ENCODE measurements at regions not wholly inside any gene's neighbourhood (a gene's known extent, or its start where the extent isn't known, plus 50 kb on each side); places are given as distances from the start of the nearest gene placed in this dataset.
A peak's percentile ranks its signal among the peaks of the same experiment; 100 is the strongest.

DNA sequence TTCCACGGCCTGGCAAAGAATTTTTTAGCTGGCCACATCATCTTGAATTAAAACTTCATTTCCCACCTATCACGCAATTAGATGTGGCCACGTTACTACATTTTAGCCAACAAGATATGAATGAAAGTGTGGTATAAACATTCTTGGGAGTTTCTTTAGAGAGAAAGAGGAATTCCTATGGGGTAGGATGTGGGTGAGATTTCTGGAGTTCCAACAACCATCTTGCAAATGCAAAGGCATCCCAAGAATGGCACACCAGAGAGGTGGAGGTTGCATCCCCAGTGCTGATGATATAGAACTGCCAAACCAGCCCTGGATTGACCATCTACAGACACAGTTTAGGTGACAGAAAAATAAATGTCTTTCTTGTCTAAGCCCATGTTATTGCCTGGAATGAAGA, 66.3 kb upstream of the AKAP13 start:
- no peak overlapping the region for H3K4me3 ChIP-seq (ENCODE audit: control insufficient read depth, low read depth, low read length)
- no peak for DNase-seq (ENCODE audit: low read depth)
- TF ChIP-seq, protein P1, sequence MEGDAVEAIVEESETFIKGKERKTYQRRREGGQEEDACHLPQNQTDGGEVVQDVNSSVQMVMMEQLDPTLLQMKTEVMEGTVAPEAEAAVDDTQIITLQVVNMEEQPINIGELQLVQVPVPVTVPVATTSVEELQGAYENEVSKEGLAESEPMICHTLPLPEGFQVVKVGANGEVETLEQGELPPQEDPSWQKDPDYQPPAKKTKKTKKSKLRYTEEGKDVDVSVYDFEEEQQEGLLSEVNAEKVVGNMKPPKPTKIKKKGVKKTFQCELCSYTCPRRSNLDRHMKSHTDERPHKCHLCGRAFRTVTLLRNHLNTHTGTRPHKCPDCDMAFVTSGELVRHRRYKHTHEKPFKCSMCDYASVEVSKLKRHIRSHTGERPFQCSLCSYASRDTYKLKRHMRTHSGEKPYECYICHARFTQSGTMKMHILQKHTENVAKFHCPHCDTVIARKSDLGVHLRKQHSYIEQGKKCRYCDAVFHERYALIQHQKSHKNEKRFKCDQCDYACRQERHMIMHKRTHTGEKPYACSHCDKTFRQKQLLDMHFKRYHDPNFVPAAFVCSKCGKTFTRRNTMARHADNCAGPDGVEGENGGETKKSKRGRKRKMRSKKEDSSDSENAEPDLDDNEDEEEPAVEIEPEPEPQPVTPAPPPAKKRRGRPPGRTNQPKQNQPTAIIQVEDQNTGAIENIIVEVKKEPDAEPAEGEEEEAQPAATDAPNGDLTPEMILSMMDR (IDR thresholded peaks at IDR 0.05; ENCODE audit: control insufficient read depth, insufficient read depth, low read depth, low read length, missing control alignments): no peak

DNA sequence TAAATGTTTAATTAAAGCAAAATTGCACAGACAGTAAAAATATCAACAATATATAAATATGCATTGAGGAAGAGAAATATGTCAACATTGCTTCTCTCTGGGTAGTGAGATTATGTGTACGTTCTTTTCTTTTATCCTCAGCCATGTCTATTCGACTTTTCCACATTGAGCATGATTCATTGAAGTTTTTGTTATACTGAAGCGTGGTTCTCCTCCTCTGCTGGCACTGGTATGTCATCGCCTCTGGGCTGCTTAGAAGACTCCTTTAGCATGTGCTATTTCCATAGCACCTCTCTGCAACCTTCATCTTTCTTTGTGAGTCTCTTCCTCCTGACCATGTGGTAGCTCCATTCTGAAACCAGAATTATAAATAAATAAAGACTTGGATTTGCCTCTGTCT, 65.8 kb upstream of the AKAP13 start:
- DNase-seq (ENCODE audit: low read depth): no peak
- TF ChIP-seq, protein P1 (IDR thresholded peaks at IDR 0.05; ENCODE audit: control insufficient read depth, insufficient read depth, low read depth, low read length, missing control alignments): no peak
- no peak overlapping the region for H3K4me3 ChIP-seq (ENCODE audit: control insufficient read depth, low read depth, low read length)

DNA sequence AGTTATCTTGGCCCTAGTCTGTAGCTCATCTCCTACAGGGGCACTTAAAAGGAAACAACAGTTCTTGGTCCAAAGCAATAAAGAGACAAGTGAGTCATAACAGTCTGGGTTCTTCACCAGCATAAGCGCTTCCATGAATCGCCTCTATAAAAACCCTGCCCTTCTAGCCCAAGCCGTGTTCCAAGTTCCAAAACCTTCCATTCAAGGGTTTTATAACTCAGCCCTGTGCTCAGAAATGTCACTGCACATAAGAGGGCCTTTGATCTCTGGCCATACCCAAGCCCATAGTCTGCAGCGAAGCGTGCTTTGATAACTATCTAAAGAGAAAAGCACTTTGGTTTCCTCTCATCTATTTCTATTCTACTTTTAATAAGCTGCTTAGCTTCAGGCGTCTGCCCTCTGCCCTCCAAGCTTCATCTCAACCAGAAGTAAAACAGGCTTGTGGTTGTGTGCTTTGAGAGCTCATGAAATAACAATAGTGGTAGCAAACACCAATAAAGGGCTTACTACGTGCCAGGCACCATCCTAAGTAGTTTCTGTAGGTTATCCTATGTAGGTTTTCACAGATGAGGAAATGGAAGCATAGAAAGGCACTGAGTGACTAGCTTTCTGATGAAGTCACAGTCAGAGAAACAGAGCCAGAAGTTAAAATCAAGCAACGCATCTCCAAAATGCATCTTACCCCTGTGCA, 64.0 kb upstream of the AKAP13 start:
- DNase-seq (ENCODE audit: low read depth): peak; percentile 71
- no peak overlapping the region for H3K4me3 ChIP-seq (ENCODE audit: control insufficient read depth, low read depth, low read length)
- TF ChIP-seq, protein P1 (IDR thresholded peaks at IDR 0.05; ENCODE audit: control insufficient read depth, insufficient read depth, low read depth, low read length, missing control alignments): peak; percentile 6

DNA sequence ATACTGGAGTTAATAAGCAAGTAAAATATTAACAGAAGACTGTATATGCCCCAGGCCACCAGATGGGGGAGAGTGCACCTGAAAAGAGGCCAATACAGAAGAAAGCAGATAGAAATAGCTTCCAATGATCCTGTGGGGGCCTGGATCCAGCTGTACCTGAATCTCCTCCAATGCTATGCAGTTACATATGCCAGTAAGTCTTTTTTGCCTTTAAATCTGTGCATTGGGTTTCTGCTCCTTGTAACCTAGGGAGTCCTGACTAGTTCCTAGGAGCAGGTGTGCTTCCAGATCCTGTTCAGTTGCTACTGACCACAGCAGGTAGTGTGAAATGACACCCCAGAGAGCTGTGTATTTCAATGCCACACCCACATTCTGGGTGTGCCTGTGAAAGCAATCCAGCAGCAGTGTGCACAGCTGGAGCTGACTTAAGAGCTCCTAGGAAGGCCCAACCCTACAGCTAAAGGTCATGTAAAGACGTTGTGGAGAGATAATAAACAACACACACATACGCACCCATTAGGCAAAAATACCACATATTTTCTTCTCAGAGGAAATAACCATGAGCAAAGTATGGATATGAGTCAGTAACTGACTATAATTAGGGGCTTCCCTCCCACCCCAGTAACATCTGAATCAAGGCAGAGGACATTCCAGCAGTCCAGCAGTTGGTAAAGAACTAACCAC, 62.2 kb upstream of the AKAP13 start:
- peak; percentile 85 for DNase-seq (ENCODE audit: low read depth)

DNA sequence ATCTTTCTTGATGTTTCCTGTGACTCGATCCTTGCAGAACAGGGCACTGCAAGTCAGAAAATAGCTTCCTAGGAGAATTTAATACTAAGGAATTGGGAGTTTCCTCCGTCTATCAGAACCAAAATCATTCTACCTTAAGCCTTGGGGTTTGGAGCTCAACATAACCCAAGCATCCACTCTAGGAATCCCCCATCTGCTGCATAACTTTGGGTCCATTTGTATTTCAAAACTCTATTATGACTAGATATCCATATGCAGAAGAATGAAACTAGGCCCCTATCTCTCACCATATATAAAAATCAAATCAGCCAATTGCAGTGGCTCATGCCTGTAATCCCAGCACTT, 61.7 kb upstream of the AKAP13 start:
- H3K4me3 ChIP-seq (ENCODE audit: control insufficient read depth, low read depth, low read length): no peak overlapping the region
- no peak for DNase-seq (ENCODE audit: low read depth)
- TF ChIP-seq, protein P1 (IDR thresholded peaks at IDR 0.05; ENCODE audit: control insufficient read depth, insufficient read depth, low read depth, low read length, missing control alignments): no peak

More for the DNA sequence above, 62.2 kb upstream of the AKAP13 start:
- H3K4me3 ChIP-seq (ENCODE audit: control insufficient read depth, low read depth, low read length): no peak overlapping the region
- TF ChIP-seq, protein P1 (IDR thresholded peaks at IDR 0.05; ENCODE audit: control insufficient read depth, insufficient read depth, low read depth, low read length, missing control alignments): peak; percentile 1

DNA sequence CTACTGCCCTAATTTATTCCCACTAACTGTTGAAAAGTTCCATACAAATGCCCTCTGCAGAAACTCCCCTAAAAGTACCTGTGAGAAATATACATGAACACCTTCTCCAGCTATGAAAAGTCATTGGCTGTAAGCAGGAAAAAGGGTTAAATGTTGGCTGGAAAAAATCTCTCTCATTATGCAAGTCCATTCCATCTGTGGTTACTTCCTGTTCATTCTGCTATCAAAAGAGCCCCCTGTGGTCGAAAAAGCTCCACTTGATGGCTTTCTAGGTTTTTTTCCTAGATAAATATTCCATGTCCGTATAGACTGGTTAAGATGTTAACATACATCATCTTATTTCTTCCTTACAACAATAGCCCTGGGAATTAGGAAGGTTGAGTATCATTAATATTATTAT, 56.2 kb upstream of the AKAP13 start:
- TF ChIP-seq, protein P1 (IDR thresholded peaks at IDR 0.05; ENCODE audit: control insufficient read depth, insufficient read depth, low read depth, low read length, missing control alignments): no peak

More for the DNA sequence above, 56.2 kb upstream of the AKAP13 start:
- H3K4me3 ChIP-seq (ENCODE audit: control insufficient read depth, low read depth, low read length): no peak overlapping the region
- no peak for DNase-seq (ENCODE audit: low read depth)
